B cell (primary cell): ENCODE measurements at regions not wholly inside any gene's neighbourhood (a gene's known extent, or its start where the extent isn't known, plus 50 kb on each side); places are given as distances from the start of the nearest gene placed in this dataset.

Source experiments
- ATAC-seq: fragments of 200-7000 bp; cut with Tn5 transposase; one replicate; pipeline ENCODE4 v1.10.0; 2021; ENCODE audit warnings: low read depth, mild to moderate bottlenecking, moderate number of reproducible peaks, moderate library complexity
- CTCF ChIA-PET: fragments of 350-600 bp; sonication (Branson Sonifier 250); formaldehyde crosslinking; loops from one replicate; lab custom pipeline; 2021; ENCODE audit warnings: antibody characterized with exemption, inconsistent platforms; lab: Charles Lee
- POLR2A ChIA-PET: fragments of 350-600 bp; sonication (Branson Sonifier 250); formaldehyde crosslinking; loops from one replicate; lab custom pipeline; 2021; ENCODE audit warnings: antibody characterized with exemption; lab: Charles Lee
- DNase-seq: peaks from one replicate; pipeline ENCODE4 v3.0.0; 2013
- H2AFZ ChIP-seq: 2 replicates; pipeline ENCODE4 v1.6.1; 2012; ENCODE audit warnings: mild to moderate bottlenecking, low read depth, low read length; ENCODE audit not compliant: insufficient read depth, poor library complexity, severe bottlenecking
- H3K27ac ChIP-seq, 2 donors: 1 replicate in 1 of 2; 2 replicates in 1 of 2; pipeline ENCODE4 v1.5.1; 2012 to 2013; ENCODE audit warnings: low read length in 2 of 2, mild to moderate bottlenecking in 2 of 2, moderate library complexity in 1 of 2
- H3K27me3 ChIP-seq, 4 experiments: fragments of 200-600 bp in 1 of 4; sonication (generic) in 1 of 4; replicated peaks in 1 of 4; 1 replicate in 2 of 4; 2 replicates in 2 of 4; pipeline versions ENCODE4 v1.6.1 to v1.7.0; 2013 to 2016; ENCODE audit warnings: low read length in 3 of 4, mild to moderate bottlenecking in 2 of 4, mixed read lengths in 1 of 4, moderate library complexity in 1 of 4; ENCODE audit not compliant: insufficient read depth in 4 of 4, control insufficient read depth in 3 of 4; ENCODE audit errors: control extremely low read depth in 1 of 4
- H3K36me3 ChIP-seq, 2 experiments: replicated peaks in 1 of 2; 1 replicate in 1 of 2; 2 replicates in 1 of 2; pipeline versions ENCODE4 v1.6.1 to v1.7.1; 2013; ENCODE audit warnings: low read length in 1 of 2; ENCODE audit not compliant: insufficient read depth in 2 of 2, control insufficient read depth in 1 of 2; ENCODE audit errors: control extremely low read depth in 1 of 2, extremely low read depth in 1 of 2
- H3K4me1 ChIP-seq, 2 donors: fragments of 200-600 bp in 1 of 2; sonication (generic) in 1 of 2; 1 replicate in 1 of 2; 2 replicates in 1 of 2; pipeline versions ENCODE4 v1.5.1 to v1.6.1; 2013 to 2017; ENCODE audit warnings: low read length in 2 of 2; ENCODE audit not compliant: control insufficient read depth in 2 of 2, insufficient read depth in 2 of 2
- H3K4me2 ChIP-seq: replicated peaks from 2 replicates; pipeline ENCODE3; 2012; ENCODE audit warnings: mild to moderate bottlenecking, low read depth, low read length; ENCODE audit not compliant: poor library complexity, severe bottlenecking
- H3K4me3 ChIP-seq, 5 experiments: fragments of 200-600 bp in 1 of 5; sonication (generic) in 1 of 5; 1 replicate in 3 of 5; 2 replicates in 2 of 5; pipeline versions ENCODE4 v1.5.1 to v1.7.0; 2011 to 2016; ENCODE audit warnings: low read length in 4 of 5, mild to moderate bottlenecking in 4 of 5, low read depth in 2 of 5, control low read depth in 1 of 5, moderate library complexity in 1 of 5; ENCODE audit not compliant: insufficient read depth in 1 of 5; ENCODE audit errors: control extremely low read depth in 1 of 5, extremely low read depth in 1 of 5
- H3K79me2 ChIP-seq: fragments of 200-600 bp; sonication (generic); one replicate; pipeline ENCODE4 v1.6.0; 2016; ENCODE audit warnings: low read length; ENCODE audit not compliant: control insufficient read depth, insufficient read depth
- H3K9ac ChIP-seq: fragments of 200-600 bp; sonication (generic); 2 replicates; pipeline ENCODE4 v1.6.1; 2017; ENCODE audit warnings: mild to moderate bottlenecking, low read length, moderate library complexity
- H3K9me3 ChIP-seq, 3 donors: one replicate each; pipeline versions ENCODE4 v1.6.1 to v1.7.1; 2013; ENCODE audit warnings: low read length in 2 of 3; ENCODE audit not compliant: control insufficient read depth in 2 of 3, insufficient read depth in 1 of 3; ENCODE audit errors: control extremely low read depth in 1 of 3
- H4K20me1 ChIP-seq: 2 replicates; pipeline ENCODE4 v1.6.0; 2012; ENCODE audit warnings: mild to moderate bottlenecking, low read length; ENCODE audit not compliant: insufficient read depth, control insufficient read depth, poor library complexity, severe bottlenecking
- H3K27ac Mint-ChIP-seq: one replicate; pipeline ENCODE4 v1.8.0; 2021; ENCODE audit warnings: mixed read lengths
- H3K27me3 Mint-ChIP-seq: one replicate; pipeline ENCODE4 v1.8.0; 2021; ENCODE audit warnings: mixed read lengths
- H3K4me1 Mint-ChIP-seq: one replicate; pipeline ENCODE4 v1.8.0; 2021; ENCODE audit warnings: mixed read lengths
- H3K4me3 Mint-ChIP-seq: one replicate; pipeline ENCODE4 v1.8.0; 2021; ENCODE audit warnings: mixed read lengths
- H3K9me3 Mint-ChIP-seq: one replicate; pipeline ENCODE4 v1.8.0; 2022; ENCODE audit warnings: mixed read lengths; ENCODE audit not compliant: insufficient read depth
- CTCF ChIP-seq: fragments of 200-600 bp; IDR thresholded peaks from one replicate; pipeline ENCODE4 v1.8.0; 2022; ENCODE audit warnings: antibody characterized with exemption, mild to moderate bottlenecking
- EZH2 ChIP-seq: IDR thresholded peaks from 2 replicates; pipeline ENCODE4 v1.6.1; 2012; ENCODE audit warnings: borderline replicate concordance, low read depth, mild to moderate bottlenecking, moderate library complexity, low read length; ENCODE audit not compliant: insufficient read depth, poor library complexity, severe bottlenecking
- WGBS: methylation state at CpG from one replicate; pipeline ENCODE4 v1.1.5; 2013; ENCODE audit warnings: missing lambda C conversion rate; ENCODE audit not compliant: insufficient coverage; 5-methylcytosine and 5-hydroxymethylcytosine counted together
- intact Hi-C: fragments of 100-400 bp; cut with micrococcal nuclease; formaldehyde crosslinking; loops from one replicate; pipeline ENCODE4 v1.10.0; 2022

- no peak overlapping the region for H3K27ac ChIP-seq
- POLR2A ChIA-PET = no interaction called here
- no peak for DNase-seq
- no peaks in the 10 kb centered on the region for H4K20me1 ChIP-seq
- no peaks in the 10 kb centered on the region for H3K9me3 ChIP-seq
- H3K9me3 Mint-ChIP-seq = peaks cover 8% of the 10 kb centered on the region
- no peak for ATAC-seq
- H3K27me3 Mint-ChIP-seq = no peaks in the 10 kb centered on the region
- CTCF ChIA-PET = no interaction called here
- no peaks in the 10 kb centered on the region for H3K4me1 Mint-ChIP-seq
- H3K27ac Mint-ChIP-seq = no peak overlapping the region
- no peak overlapping the region for H3K4me3 Mint-ChIP-seq
- no peak overlapping the region for H3K4me3 ChIP-seq
- 84% methylated on average over 2 of the region's 4 CpGs for WGBS
- H3K4me2 ChIP-seq = no peak overlapping the region
- TF ChIP-seq EZH2 (no peak), CTCF (no peak)
- no peak overlapping the region for H3K9ac ChIP-seq
- H3K79me2 ChIP-seq = no peaks in the 10 kb centered on the region
- no peak overlapping the region for H2AFZ ChIP-seq
- H3K4me1 ChIP-seq = no peaks in the 10 kb centered on the region
- no peaks in the 10 kb centered on the region for H3K27me3 ChIP-seq
- intact Hi-C loops = no loop called here
- H3K36me3 ChIP-seq = no peaks in the 10 kb centered on the region
Measured at GRCh38 chr4:189131118-189131517, 809.6 kb upstream of the FRG1 start.

- Mint-ChIP-seq H3K4me1 (no peaks in the 10 kb centered on the region), H3K9me3 (no peaks in the 10 kb centered on the region), H3K27me3 (no peaks in the 10 kb centered on the region), H3K4me3 (no peak overlapping the region), H3K27ac (no peak overlapping the region)
- H3K9me3 ChIP-seq = no peaks in the 10 kb centered on the region
- intact Hi-C loops = no loop called here
- H3K4me1 ChIP-seq = no peaks in the 10 kb centered on the region
- no peak overlapping the region for H3K27ac ChIP-seq
- no peaks in the 10 kb centered on the region for H3K79me2 ChIP-seq
- POLR2A ChIA-PET = no interaction called here
- no peak for TF ChIP-seq EZH2
- no peak for TF ChIP-seq CTCF
- H3K4me3 ChIP-seq = no peak overlapping the region
- no peaks in the 10 kb centered on the region for H3K27me3 ChIP-seq
- no peak overlapping the region for H3K9ac ChIP-seq
- H3K36me3 ChIP-seq = no peaks in the 10 kb centered on the region
- H2AFZ ChIP-seq = no peak overlapping the region
- H3K4me2 ChIP-seq = no peak overlapping the region
- ATAC-seq (no peak), DNase-seq (no peak)
- WGBS = no CpG with 5 or more reads among the region's 4 CpGs
- H4K20me1 ChIP-seq = no peaks in the 10 kb centered on the region
- CTCF ChIA-PET = no interaction called here
Measured at GRCh38 chr4:189136462-189136861, 804.2 kb upstream of the FRG1 start.
